Ishikawa (cell line): ENCODE measurements at regions not wholly inside any gene's neighbourhood (a gene's known extent, or its start where the extent isn't known, plus 50 kb on each side); places are given as distances from the start of the nearest gene placed in this dataset.

Experiments used
- CEBPB ChIP-seq: IDR thresholded peaks from 2 replicates; pipeline ENCODE4 v1.6.1; 2012
- EP300 ChIP-seq: IDR thresholded peaks from 2 replicates; pipeline ENCODE4 v1.6.1; 2012; ENCODE audit warnings: borderline replicate concordance
- NFIC ChIP-seq: IDR thresholded peaks from 2 replicates; pipeline ENCODE4 v1.6.1; 2012
- RAD21 ChIP-seq: IDR thresholded peaks from 2 replicates; pipeline ENCODE4 v1.6.1; 2012; ENCODE audit warnings: low read depth
- TAF1 ChIP-seq: IDR thresholded peaks from 2 replicates; pipeline ENCODE4 v1.6.1; 2012; ENCODE audit warnings: low read depth, mild to moderate bottlenecking
- YY1 ChIP-seq: IDR thresholded peaks from 2 replicates; pipeline ENCODE4 v1.6.1; 2012; ENCODE audit warnings: low read depth
- TF ChIP-seq, protein P1 (sequence below): IDR thresholded peaks from 2 replicates; pipeline ENCODE4 v1.6.1; 2012

GRCh38 chr16:76654088-76654820 is 377.1 kb downstream of the CNTNAP4 start:
- TF ChIP-seq RAD21 (no peak), TAF1 (no peak), EP300 (no peak), CEBPB (no peak), YY1 (no peak), NFIC (no peak)
- TF ChIP-seq, protein P1, sequence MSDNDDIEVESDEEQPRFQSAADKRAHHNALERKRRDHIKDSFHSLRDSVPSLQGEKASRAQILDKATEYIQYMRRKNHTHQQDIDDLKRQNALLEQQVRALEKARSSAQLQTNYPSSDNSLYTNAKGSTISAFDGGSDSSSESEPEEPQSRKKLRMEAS: no peak
